AG10803 (cell line): ENCODE measurements at regions not wholly inside any gene's neighbourhood (a gene's known extent, or its start where the extent isn't known, plus 50 kb on each side); places are given as distances from the start of the nearest gene placed in this dataset.

ENCODE experiments used
- DNase-seq: peaks from one replicate; pipeline ENCODE4 v3.0.0; 2010; ENCODE audit warnings: low read depth
- H3K4me3 ChIP-seq: 2 replicates; pipeline ENCODE4 v1.5.1; 2011; ENCODE audit warnings: mild to moderate bottlenecking, low read length, control low read depth
- TF ChIP-seq, protein P1 (sequence below): conservative IDR thresholded peaks from 2 replicates; pipeline ENCODE4 v1.5.1; 2011; ENCODE audit warnings: mild to moderate bottlenecking, low read length, control low read depth, inconsistent platforms

DNA sequence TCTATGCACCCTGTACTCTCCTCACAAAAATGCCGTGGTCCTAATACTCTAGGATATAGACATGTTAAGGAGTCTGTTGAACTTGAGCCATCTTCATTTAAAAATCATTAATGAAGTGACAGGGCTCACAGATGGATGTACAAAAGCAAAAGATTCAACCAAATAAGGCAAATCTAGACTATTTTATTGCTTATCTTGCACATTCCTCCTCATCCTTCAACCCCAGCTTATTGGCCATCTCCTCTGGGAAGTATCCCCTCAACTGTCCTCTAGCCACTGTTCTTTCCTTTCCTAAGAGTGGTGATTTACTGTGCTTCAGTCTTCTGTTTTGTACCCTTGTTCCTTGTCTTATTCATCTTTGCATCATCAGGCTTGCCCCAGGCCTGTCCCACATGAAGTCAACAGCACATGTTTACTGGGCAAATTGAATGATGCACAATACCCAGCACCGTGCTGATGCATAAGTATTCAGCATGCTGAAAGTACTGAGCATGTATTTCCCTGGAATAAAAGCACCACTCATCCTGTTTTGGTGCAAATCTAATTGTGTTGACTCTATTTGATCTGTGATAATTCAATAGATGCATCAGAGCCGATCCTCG, 287.3 kb upstream of the CLNK start:
- TF ChIP-seq, protein P1, sequence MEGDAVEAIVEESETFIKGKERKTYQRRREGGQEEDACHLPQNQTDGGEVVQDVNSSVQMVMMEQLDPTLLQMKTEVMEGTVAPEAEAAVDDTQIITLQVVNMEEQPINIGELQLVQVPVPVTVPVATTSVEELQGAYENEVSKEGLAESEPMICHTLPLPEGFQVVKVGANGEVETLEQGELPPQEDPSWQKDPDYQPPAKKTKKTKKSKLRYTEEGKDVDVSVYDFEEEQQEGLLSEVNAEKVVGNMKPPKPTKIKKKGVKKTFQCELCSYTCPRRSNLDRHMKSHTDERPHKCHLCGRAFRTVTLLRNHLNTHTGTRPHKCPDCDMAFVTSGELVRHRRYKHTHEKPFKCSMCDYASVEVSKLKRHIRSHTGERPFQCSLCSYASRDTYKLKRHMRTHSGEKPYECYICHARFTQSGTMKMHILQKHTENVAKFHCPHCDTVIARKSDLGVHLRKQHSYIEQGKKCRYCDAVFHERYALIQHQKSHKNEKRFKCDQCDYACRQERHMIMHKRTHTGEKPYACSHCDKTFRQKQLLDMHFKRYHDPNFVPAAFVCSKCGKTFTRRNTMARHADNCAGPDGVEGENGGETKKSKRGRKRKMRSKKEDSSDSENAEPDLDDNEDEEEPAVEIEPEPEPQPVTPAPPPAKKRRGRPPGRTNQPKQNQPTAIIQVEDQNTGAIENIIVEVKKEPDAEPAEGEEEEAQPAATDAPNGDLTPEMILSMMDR, result no peak
- no peak for DNase-seq
- H3K4me3 ChIP-seq, result no peak overlapping the region

DNA sequence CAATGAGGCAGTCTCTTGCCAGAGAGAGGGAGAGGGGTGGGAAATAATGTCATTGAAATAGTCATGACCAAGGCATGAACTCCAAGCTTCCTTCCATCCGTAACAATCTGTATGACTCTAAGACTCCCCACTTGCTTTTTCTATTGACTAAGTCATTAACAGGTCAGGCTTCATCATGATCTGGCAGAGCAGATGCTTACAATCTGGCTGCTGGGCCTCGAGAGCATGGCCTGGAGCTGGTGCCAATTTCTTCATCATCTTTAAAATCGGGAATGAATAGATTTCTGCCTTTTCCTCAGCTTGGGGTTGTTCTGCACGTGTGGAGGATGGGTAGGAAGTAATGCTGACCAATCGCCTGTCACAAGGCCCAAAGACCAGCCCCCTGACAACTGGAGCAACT, 280.6 kb upstream of the CLNK start:
- no peak overlapping the region for H3K4me3 ChIP-seq
- TF ChIP-seq, protein P1, result no peak
- DNase-seq, result no peak

DNA sequence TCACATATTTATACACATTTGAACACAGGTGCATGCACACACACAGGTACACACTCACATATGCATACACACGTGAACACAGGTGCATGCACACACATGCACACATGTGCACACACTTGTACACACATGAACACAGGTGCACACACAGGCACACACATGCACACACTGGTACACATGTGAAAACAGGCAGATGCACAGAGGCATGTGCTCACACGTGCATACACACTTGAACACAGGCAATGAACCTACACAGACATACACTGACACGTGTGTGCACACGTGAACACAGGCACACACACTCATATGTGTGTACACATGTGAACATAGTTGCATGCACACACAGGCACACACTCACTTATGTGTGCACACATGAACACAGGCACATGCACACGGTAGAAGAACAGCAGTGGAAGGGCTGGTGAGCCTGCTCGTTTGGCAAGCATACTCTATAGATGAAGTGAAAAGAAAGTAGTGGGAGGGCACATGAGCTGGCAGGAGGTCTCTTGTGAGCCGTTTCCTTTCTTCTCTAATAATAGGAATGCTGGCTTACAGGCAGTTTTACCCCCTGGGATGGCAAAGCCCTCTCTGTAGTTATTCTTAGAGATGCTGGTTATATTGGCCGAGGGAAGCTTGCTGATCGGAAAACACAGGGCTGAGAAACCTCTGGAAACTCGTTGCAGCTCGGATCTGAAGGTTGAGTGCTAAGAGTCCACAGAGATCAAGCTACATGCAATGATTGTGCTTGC, 279.6 kb upstream of the CLNK start:
- no peak overlapping the region for H3K4me3 ChIP-seq
- TF ChIP-seq, protein P1, result no peak
- DNase-seq, result no peak

DNA sequence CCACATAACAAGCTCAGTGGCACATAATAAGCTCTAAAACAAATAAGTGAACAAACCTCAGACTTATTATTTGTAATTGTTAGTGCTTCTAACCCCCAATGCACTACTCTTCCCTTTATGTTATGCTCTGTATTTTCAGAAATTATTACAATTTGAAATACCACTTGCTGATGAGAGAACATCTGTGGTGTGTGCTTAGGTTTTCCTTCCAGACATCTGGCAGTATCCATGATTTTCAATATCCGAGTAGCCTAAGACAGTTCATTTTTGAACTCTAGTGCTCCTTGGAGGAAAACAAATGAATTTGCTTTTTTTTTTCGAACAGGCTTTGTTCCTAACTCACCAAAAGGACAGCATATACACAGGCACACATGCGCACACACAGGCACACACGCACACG, 278.7 kb upstream of the CLNK start:
- H3K4me3 ChIP-seq, result no peak overlapping the region
- no peak for DNase-seq

DNA sequence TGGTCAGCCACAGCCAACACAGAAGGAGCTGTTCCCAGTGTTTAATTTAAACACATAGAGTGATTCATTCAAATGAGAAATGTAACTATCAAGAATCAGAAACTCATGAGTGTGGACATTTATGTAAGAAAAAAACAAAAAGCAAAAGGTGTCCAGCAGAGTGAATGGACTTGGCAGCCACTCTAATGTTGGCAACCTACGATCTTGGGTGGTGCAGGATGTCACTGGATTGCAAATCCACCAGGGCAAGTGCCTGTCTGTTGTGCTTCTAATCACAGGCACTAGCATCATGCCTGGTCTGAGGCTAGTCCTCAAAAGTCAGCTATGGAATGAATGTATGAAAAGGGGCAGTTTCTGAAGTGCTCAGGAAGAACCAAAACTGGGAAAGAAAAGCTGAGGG, 277.7 kb upstream of the CLNK start:
- H3K4me3 ChIP-seq, result no peak overlapping the region
- TF ChIP-seq, protein P1, result no peak
- no peak for DNase-seq

More for the DNA sequence above, 278.7 kb upstream of the CLNK start:
- TF ChIP-seq, protein P1, result no peak

DNA sequence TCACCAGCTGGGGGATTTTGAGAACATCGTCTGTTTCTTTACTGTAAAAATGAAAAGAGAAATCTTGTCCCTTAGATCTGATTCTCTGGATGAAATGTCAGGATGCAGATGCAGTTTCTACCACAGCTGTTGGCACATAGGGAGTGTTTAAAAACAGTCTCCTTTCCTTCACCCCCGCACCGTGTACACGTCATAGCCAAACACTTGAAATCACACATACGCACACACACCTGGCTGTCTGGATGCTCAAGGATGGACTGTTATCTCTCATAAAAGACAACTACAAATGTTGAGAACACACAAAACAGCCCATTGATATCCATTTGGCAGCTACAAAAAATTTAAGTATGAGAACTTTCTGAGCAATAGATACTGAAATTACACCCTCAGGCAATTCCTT, 275.8 kb upstream of the CLNK start:
- H3K4me3 ChIP-seq, result no peak overlapping the region
- TF ChIP-seq, protein P1, result no peak
- DNase-seq, result no peak

DNA sequence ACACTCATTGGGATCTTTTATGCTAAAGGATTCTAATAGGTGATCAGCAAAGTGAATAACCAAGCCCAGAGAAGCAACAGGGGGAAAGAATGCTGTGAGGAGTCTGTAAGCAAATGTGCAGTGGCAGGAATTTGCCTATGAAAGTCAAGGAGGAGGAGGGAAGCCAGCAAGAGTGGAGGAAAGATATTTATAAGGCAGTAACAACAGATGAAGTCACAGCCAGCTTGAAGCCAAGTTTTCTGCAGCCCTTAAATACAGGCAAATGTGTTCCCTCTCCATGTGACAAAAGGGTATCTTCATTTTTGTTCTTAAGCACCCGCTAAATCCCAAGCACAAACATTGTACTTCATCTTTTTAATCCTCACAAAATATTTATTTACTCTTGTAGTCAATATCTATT, 275.0 kb upstream of the CLNK start:
- TF ChIP-seq, protein P1, result no peak
- no peak overlapping the region for H3K4me3 ChIP-seq
- DNase-seq, result no peak
